HL-60 (cell line): ENCODE measurements at regions not wholly inside any gene's neighbourhood (a gene's known extent, or its start where the extent isn't known, plus 50 kb on each side); places are given as distances from the start of the nearest gene placed in this dataset.

Source experiments
- CTCF ChIP-seq: IDR thresholded peaks from one replicate; pipeline ENCODE4 v1.5.1; 2011; ENCODE audit warnings: low read length, control low read depth, inconsistent platforms; ENCODE audit not compliant: insufficient read depth
- GABPA ChIP-seq: IDR thresholded peaks from 2 replicates; pipeline ENCODE4 v1.6.1; 2012; ENCODE audit warnings: low read depth
- POLR2AphosphoS5 ChIP-seq: IDR thresholded peaks from 2 replicates; pipeline ENCODE4 v1.6.1; 2012; ENCODE audit warnings: low read depth
- REST ChIP-seq: IDR thresholded peaks from 2 replicates; pipeline ENCODE4 v1.6.1; 2012; ENCODE audit warnings: low read depth; ENCODE audit not compliant: insufficient replicate concordance
- SPI1 ChIP-seq: IDR thresholded peaks from 2 replicates; pipeline ENCODE4 v1.6.1; 2012; ENCODE audit warnings: low read depth, mild to moderate bottlenecking, borderline replicate concordance

GRCh38 chr4:83855044-83855443 is 319.1 kb downstream of the GPAT3 start:
- TF ChIP-seq CTCF = no peak
- no peak for TF ChIP-seq POLR2AphosphoS5
- no peak for TF ChIP-seq SPI1
- TF ChIP-seq REST = no peak
- no peak for TF ChIP-seq GABPA
